ENCODE measurements at regions not wholly inside any gene's neighbourhood (a gene's known extent, or its start where the extent isn't known, plus 50 kb on each side); places are given as distances from the start of the nearest gene placed in this dataset.

- Histone ChIP-seq H3K36me3 (ENCODE audit: control insufficient read depth in 2 of 2, insufficient read depth in 2 of 2, low read length in 1 of 2) (no peaks in the 10 kb centered on the region), H3K27me3 (replicated peaks in 1 of 2; ENCODE audit: control insufficient read depth in 2 of 2, insufficient read depth in 2 of 2, low read length in 1 of 2) (no peaks in the 10 kb centered on the region), H2AFZ (ENCODE audit: control insufficient read depth, low read depth, low read length) (no peak overlapping the region), H3K4me2 (ENCODE audit: control insufficient read depth, insufficient read depth) (no peak overlapping the region), H3K9me3 (replicated peaks; ENCODE audit: control insufficient read depth, insufficient read depth, low read length) (no peaks in the 10 kb centered on the region), H3K4me1 (ENCODE audit: control insufficient read depth, insufficient read depth, low read length) (no peaks in the 10 kb centered on the region), H3K79me2 (ENCODE audit: control insufficient read depth, insufficient read depth, low read length) (no peaks in the 10 kb centered on the region), H4K20me1 (ENCODE audit: control insufficient read depth, insufficient read depth) (no peaks in the 10 kb centered on the region), H3K27ac (ENCODE audit: control insufficient read depth, insufficient read depth) (no peak overlapping the region), H3K4me3 (no peak overlapping the region), H3K9ac (ENCODE audit: control insufficient read depth, insufficient read depth, low read length) (no peak overlapping the region)
- TF ChIP-seq USF2 (IDR thresholded peaks at IDR 0.05; ENCODE audit: borderline replicate concordance, low read depth, low read length) (no peak), JUNB (IDR thresholded peaks at IDR 0.05) (no peak), BMI1 (IDR thresholded peaks at IDR 0.05; ENCODE audit: borderline replicate concordance) (no peak), BCLAF1 (IDR thresholded peaks at IDR 0.05) (no peak), RELA (IDR thresholded peaks at IDR 0.05; ENCODE audit: borderline replicate concordance, partially characterized antibody) (no peak), TARDBP (IDR thresholded peaks at IDR 0.05; ENCODE audit: borderline replicate concordance) (no peak), ZNF622 (IDR thresholded peaks at IDR 0.05) (no peak)
- TF ChIP-seq, protein P1, sequence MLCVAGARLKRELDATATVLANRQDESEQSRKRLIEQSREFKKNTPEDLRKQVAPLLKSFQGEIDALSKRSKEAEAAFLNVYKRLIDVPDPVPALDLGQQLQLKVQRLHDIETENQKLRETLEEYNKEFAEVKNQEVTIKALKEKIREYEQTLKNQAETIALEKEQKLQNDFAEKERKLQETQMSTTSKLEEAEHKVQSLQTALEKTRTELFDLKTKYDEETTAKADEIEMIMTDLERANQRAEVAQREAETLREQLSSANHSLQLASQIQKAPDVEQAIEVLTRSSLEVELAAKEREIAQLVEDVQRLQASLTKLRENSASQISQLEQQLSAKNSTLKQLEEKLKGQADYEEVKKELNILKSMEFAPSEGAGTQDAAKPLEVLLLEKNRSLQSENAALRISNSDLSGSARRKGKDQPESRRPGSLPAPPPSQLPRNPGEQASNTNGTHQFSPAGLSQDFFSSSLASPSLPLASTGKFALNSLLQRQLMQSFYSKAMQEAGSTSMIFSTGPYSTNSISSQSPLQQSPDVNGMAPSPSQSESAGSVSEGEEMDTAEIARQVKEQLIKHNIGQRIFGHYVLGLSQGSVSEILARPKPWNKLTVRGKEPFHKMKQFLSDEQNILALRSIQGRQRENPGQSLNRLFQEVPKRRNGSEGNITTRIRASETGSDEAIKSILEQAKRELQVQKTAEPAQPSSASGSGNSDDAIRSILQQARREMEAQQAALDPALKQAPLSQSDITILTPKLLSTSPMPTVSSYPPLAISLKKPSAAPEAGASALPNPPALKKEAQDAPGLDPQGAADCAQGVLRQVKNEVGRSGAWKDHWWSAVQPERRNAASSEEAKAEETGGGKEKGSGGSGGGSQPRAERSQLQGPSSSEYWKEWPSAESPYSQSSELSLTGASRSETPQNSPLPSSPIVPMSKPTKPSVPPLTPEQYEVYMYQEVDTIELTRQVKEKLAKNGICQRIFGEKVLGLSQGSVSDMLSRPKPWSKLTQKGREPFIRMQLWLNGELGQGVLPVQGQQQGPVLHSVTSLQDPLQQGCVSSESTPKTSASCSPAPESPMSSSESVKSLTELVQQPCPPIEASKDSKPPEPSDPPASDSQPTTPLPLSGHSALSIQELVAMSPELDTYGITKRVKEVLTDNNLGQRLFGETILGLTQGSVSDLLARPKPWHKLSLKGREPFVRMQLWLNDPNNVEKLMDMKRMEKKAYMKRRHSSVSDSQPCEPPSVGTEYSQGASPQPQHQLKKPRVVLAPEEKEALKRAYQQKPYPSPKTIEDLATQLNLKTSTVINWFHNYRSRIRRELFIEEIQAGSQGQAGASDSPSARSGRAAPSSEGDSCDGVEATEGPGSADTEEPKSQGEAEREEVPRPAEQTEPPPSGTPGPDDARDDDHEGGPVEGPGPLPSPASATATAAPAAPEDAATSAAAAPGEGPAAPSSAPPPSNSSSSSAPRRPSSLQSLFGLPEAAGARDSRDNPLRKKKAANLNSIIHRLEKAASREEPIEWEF (IDR thresholded peaks at IDR 0.05; ENCODE audit: insufficient replicate concordance, low read depth, low read length): no peak
- TF ChIP-seq, protein P2, sequence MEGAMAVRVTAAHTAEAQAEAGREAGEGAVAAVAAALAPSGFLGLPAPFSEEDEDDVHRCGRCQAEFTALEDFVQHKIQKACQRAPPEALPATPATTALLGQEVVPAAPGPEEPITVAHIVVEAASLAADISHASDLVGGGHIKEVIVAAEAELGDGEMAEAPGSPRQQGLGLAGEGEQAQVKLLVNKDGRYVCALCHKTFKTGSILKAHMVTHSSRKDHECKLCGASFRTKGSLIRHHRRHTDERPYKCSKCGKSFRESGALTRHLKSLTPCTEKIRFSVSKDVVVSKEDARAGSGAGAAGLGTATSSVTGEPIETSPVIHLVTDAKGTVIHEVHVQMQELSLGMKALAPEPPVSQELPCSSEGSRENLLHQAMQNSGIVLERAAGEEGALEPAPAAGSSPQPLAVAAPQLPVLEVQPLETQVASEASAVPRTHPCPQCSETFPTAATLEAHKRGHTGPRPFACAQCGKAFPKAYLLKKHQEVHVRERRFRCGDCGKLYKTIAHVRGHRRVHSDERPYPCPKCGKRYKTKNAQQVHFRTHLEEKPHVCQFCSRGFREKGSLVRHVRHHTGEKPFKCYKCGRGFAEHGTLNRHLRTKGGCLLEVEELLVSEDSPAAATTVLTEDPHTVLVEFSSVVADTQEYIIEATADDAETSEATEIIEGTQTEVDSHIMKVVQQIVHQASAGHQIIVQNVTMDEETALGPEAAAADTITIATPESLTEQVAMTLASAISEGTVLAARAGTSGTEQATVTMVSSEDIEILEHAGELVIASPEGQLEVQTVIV (IDR thresholded peaks at IDR 0.05; ENCODE audit: borderline replicate concordance, partially characterized antibody): no peak
- FAIRE-seq (no peak), DNase-seq (ENCODE audit: low read depth, low spot score) (no peak), ATAC-seq (no peak)
- in situ Hi-C loops (cut with MboI) (no loop called here), intact Hi-C loops (cut with micrococcal nuclease; ENCODE audit: unreplicated experiment) (no loop called here)
- ChIA-PET CTCF (no interaction called here), POLR2A (interaction anchor here (0.6 kb wide), 1 partner anchor 569 kb away, joined by 6 read pairs; no protein-coding TSS in a partner anchor), SMC1A (ENCODE audit: uncharacterized antibody, unreplicated experiment) (no interaction called here), RAD21 (ENCODE audit: unreplicated experiment) (no interaction called here)
- BruUV-seq (replicated peaks): no TSS peak
- 0% methylated on average over 2 of the region's 2 CpGs for WGBS (ENCODE audit: insufficient coverage, insufficient replicate concordance, low lambda C conversion rate, missing lambda C conversion rate)
Observed at GRCh38 chr12:125836647-125837046, 771.4 kb downstream of the AACS start.
